Osteocyte (in vitro differentiated cells): ENCODE measurements at regions not wholly inside any gene's neighbourhood (a gene's known extent, or its start where the extent isn't known, plus 50 kb on each side); places are given as distances from the start of the nearest gene placed in this dataset.

Experiments
- DNase-seq: peaks from one replicate; pipeline ENCODE4 v3.0.0; 2021; ENCODE audit warnings: mixed read lengths; ENCODE audit not compliant: unreplicated experiment; ENCODE audit errors: extremely low spot score
- H3K27ac Mint-ChIP-seq: one replicate; pipeline ENCODE4 v1.8.0; 2021; ENCODE audit warnings: mild to moderate bottlenecking, mixed read lengths; ENCODE audit not compliant: unreplicated experiment
- H3K27me3 Mint-ChIP-seq: one replicate; pipeline ENCODE4 v1.8.0; 2021; ENCODE audit warnings: mixed read lengths; ENCODE audit not compliant: unreplicated experiment
- H3K36me3 Mint-ChIP-seq: one replicate; pipeline ENCODE4 v1.8.0; 2021; ENCODE audit warnings: mixed read lengths; ENCODE audit not compliant: unreplicated experiment
- H3K4me1 Mint-ChIP-seq: one replicate; pipeline ENCODE4 v1.8.0; 2021; ENCODE audit warnings: mixed read lengths; ENCODE audit not compliant: unreplicated experiment
- H3K4me3 Mint-ChIP-seq: one replicate; pipeline ENCODE4 v1.8.0; 2021; ENCODE audit warnings: mild to moderate bottlenecking, moderate library complexity, mixed read lengths; ENCODE audit not compliant: unreplicated experiment
- H3K9me3 Mint-ChIP-seq: one replicate; pipeline ENCODE4 v1.8.0; 2021; ENCODE audit warnings: mixed read lengths; ENCODE audit not compliant: unreplicated experiment
- TF ChIP-seq, protein P1 (sequence below): fragments of 200-600 bp; sonication (generic); IDR thresholded peaks from 2 replicates; pipeline ENCODE4 v1.5.0; 2021; ENCODE audit warnings: antibody characterized with exemption, mild to moderate bottlenecking, moderate library complexity

DNA sequence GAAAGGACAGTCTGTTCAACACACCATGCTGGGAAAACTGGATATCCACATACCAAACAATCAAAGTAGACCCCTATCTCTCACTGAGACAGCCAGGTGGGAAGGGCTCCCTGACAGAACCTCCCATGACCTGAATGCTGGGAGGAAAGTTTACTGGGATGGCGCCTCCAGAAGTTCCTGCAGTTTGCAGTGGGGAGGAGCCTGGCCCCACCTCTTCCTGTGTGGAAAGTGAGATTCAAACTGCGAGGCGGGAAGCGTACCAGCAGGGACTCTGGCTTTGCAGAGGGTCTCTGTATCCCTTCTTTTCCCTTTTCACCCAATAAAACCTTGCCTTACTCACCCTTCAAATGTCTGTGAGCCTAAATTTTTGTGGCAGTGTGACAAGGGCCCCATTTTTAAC lies 190.7 kb downstream of the HHIPL2 start:
- H3K27ac Mint-ChIP-seq, result no peak overlapping the region

DNA sequence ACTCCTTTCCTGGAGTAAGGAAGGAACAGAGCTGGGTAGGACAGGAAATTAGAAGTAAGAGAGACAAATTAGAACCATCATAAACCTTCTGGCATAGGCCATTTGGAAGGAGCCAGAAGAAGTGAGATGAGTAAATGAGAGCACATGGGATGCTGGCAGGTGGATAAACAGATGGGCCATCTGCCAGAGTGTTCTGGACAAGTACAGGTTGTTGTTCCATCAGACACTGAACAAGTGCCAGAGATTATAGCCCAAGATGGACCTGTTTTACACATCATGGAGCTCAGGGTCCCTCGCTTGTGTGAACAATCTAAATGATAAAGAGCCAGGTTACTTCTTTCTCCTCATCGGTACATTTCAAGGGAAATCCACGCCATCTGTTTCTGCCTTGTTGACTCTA lies 200.3 kb downstream of the HHIPL2 start:
- DNase-seq, result no peak
- TF ChIP-seq, protein P1, sequence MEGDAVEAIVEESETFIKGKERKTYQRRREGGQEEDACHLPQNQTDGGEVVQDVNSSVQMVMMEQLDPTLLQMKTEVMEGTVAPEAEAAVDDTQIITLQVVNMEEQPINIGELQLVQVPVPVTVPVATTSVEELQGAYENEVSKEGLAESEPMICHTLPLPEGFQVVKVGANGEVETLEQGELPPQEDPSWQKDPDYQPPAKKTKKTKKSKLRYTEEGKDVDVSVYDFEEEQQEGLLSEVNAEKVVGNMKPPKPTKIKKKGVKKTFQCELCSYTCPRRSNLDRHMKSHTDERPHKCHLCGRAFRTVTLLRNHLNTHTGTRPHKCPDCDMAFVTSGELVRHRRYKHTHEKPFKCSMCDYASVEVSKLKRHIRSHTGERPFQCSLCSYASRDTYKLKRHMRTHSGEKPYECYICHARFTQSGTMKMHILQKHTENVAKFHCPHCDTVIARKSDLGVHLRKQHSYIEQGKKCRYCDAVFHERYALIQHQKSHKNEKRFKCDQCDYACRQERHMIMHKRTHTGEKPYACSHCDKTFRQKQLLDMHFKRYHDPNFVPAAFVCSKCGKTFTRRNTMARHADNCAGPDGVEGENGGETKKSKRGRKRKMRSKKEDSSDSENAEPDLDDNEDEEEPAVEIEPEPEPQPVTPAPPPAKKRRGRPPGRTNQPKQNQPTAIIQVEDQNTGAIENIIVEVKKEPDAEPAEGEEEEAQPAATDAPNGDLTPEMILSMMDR, result no peak
- H3K27me3 Mint-ChIP-seq, result peaks cover 42% of the 10 kb centered on the region
- H3K36me3 Mint-ChIP-seq, result no peaks in the 10 kb centered on the region
- H3K9me3 Mint-ChIP-seq, result no peaks in the 10 kb centered on the region
- H3K4me1 Mint-ChIP-seq, result no peaks in the 10 kb centered on the region
- H3K4me3 Mint-ChIP-seq, result no peak overlapping the region
- no peak overlapping the region for H3K27ac Mint-ChIP-seq

More for the DNA sequence above, 190.7 kb downstream of the HHIPL2 start:
- Mint-ChIP-seq H3K4me3 (no peak overlapping the region), H3K9me3 (no peaks in the 10 kb centered on the region), H3K4me1 (no peaks in the 10 kb centered on the region), H3K36me3 (no peaks in the 10 kb centered on the region), H3K27me3 (peaks cover 17% of the 10 kb centered on the region)
- TF ChIP-seq, protein P1, result no peak
- DNase-seq, result no peak

DNA sequence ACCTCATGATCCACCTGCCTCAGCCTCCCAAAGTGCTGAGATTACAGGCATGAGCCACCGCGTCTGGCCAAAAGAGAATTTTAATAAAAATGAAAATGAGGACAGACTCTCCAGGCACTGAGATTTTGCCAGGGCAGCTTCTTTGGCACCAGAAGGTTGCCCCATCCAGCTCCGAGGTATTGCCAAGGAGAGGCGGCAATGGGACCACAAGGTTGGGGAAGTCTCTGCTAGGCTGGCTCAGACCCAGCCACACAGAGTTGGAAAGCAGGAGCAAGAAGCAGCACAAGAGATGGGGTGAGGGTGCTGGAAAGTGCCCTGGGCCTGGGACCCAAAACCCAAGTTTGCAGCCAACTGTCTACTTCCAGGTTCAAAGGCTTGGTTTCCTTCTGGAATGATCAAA lies 200.9 kb downstream of the HHIPL2 start:
- H3K4me1 Mint-ChIP-seq, result no peaks in the 10 kb centered on the region
- no peak overlapping the region for H3K4me3 Mint-ChIP-seq
- H3K27me3 Mint-ChIP-seq, result peaks cover 42% of the 10 kb centered on the region
- TF ChIP-seq, protein P1, result no peak
- DNase-seq, result no peak
- no peaks in the 10 kb centered on the region for H3K36me3 Mint-ChIP-seq
- no peaks in the 10 kb centered on the region for H3K9me3 Mint-ChIP-seq
- H3K27ac Mint-ChIP-seq, result no peak overlapping the region

DNA sequence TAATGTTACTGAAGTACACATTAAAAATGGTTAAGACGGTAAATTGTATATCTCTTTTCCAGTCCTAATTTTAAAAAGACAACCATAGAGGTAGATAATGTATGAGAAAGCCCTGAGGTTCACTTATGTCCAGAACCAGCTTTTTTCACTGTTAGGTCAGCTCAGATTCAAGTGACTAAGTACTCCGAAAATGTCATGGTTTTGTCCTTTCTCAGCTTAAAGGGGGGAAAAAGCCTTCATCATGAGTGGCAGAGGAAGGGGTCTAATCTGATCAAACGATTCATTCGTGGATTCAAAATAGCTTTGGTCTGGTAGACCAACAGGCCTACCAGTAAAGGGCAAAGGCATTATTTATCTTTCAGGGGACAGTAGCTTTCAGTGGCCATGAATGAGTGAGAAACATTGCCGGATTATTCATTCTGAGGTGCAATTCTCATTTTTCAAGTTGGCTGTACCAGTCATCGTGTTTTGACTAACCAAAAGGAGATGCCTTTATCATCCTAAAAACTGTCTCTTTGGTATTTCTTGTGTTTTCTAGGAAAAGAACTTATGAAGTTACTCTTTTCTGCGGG lies 208.4 kb downstream of the HHIPL2 start:
- Mint-ChIP-seq H3K9me3 (no peaks in the 10 kb centered on the region), H3K4me1 (peaks cover 5% of the 10 kb centered on the region), H3K36me3 (no peaks in the 10 kb centered on the region), H3K27me3 (peaks cover 12% of the 10 kb centered on the region), H3K4me3 (no peak overlapping the region), H3K27ac (no peak overlapping the region)
- DNase-seq, result no peak
- TF ChIP-seq, protein P1, result no peak

DNA sequence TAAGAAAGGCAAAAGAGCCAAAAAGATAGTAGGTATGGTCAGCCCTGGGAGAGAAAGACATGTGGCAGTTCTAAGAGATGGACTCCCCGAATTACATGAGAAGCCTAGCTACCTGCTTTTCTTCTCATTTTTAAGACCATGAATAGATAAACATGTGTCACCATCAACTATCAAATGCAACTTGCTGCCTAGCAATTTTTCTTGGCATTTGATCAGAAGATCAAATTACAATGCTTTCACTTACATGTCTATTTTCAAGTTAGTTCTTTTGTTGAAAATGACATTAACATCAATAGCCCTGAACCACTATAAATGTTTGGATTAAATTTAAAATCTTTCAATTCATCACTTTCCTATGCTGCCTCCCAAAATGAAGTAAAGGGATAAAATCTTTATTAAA lies 212.3 kb downstream of the HHIPL2 start:
- TF ChIP-seq, protein P1, result no peak
- Mint-ChIP-seq H3K9me3 (no peaks in the 10 kb centered on the region), H3K36me3 (no peaks in the 10 kb centered on the region), H3K27me3 (peaks cover 12% of the 10 kb centered on the region), H3K4me3 (no peak overlapping the region), H3K4me1 (peaks cover 5% of the 10 kb centered on the region), H3K27ac (no peak overlapping the region)
- DNase-seq, result no peak
